Posterior cingulate gyrus (tissue), 11 donors: ENCODE measurements at regions not wholly inside any gene's neighbourhood (a gene's known extent, or its start where the extent isn't known, plus 50 kb on each side); places are given as distances from the start of the nearest gene placed in this dataset.

ENCODE experiments used
- DNase-seq, 10 donors: peaks; one replicate each; pipeline versions ENCODE4 v3.0.0 to v3.0.0-alpha.2; 2020 to 2021; ENCODE audit warnings: mixed read lengths in 3 of 10
- intact Hi-C: fragments of 100-400 bp; cut with DNase I; formaldehyde crosslinking; loops from one replicate; pipeline ENCODE4 v1.15.1; 2023

GRCh38 chr2:59947917-59948541, 605.4 kb downstream of the BCL11A start:
- intact Hi-C loops, result no loop called here
- DNase-seq, result no peak

GRCh38 chr2:59947209-59947608, 606.2 kb downstream of the BCL11A start:
- no peak for DNase-seq
- intact Hi-C loops, result no loop called here

DNA sequence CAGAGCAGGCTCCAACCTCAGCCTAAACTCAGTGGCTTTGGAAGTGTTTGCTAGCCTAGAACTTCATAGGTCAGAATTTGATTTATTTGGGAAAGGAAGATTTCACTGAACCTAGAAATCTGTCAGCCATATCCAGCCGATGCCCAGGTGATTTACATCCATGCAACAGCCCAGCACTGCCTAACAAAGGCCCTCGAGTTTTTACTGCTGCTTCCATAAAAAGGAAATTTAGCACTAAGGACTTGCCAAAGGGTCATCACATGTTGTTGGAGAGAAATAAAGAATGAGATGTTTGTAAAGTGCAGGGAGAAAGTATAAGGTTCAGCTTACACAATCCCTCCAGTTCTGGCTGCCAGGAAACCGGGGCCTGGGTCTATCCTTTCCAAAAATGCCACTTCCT, 614.2 kb downstream of the BCL11A start:
- intact Hi-C loops, result no loop called here
- no peak for DNase-seq

GRCh38 chr2:59938181-59938580, 615.3 kb downstream of the BCL11A start:
- intact Hi-C loops, result no loop called here
- no peak for DNase-seq

- no peak for DNase-seq
Measured at GRCh38 chr2:59936048-59936447, 617.4 kb downstream of the BCL11A start.

DNA sequence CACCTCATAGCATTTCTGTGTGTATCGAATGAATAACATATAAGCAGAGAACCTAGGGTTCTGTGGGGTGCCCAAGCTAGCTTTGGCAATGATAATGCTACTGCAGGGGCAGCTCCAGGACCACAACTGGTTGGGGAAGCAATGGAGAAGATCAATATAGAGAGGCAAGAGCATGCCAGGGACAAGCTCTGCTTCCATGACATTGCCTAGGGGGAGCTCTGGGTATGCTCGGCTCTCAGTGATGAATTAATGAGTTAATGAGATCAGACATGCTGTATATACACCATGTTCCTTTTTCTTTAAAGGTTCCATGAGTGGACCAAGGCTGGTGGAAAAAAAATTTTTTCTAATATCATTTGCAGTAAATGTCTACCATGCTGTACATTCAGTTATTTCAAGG, 618.4 kb downstream of the BCL11A start:
- no peak for DNase-seq
- intact Hi-C loops, result no loop called here

More at GRCh38 chr2:59936048-59936447, 617.4 kb downstream of the BCL11A start:
- intact Hi-C loops, result no loop called here

- intact Hi-C loops, result no loop called here
- DNase-seq, result no peak
Measured at GRCh38 chr2:59933948-59934347, 619.5 kb downstream of the BCL11A start.

GRCh38 chr2:59932341-59932740, 621.1 kb downstream of the BCL11A start:
- intact Hi-C loops, result no loop called here
- DNase-seq, result no peak

GRCh38 chr2:59930430-59930829, 623.0 kb downstream of the BCL11A start:
- DNase-seq, result no peak
- intact Hi-C loops, result no loop called here

- intact Hi-C loops, result no loop called here
Measured at GRCh38 chr2:59926731-59927130, 626.7 kb downstream of the BCL11A start.

GRCh38 chr2:59925321-59925720, 628.1 kb downstream of the BCL11A start:
- intact Hi-C loops, result no loop called here
- no peak for DNase-seq

More at GRCh38 chr2:59926731-59927130, 626.7 kb downstream of the BCL11A start:
- DNase-seq, result no peak

DNA sequence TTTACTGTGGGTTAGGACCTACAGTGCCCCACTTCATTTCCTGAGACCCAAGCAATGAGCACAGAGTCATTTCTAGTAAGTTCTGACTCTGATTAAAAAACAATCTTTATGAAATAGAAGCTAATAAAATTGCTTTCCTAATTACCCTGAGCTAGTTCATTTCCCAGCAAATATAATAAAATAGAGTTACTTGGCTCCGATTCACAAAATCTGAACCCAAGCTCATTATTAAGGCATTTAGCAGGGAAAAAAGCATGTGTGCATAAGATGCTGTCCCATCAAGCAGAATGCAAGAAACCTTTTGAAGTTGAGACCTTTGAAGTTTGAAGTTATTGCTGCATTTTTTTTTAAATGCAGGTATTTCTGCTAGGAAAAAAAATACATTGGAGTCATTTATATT, 629.1 kb downstream of the BCL11A start:
- intact Hi-C loops, result no loop called here
- no peak for DNase-seq

DNA sequence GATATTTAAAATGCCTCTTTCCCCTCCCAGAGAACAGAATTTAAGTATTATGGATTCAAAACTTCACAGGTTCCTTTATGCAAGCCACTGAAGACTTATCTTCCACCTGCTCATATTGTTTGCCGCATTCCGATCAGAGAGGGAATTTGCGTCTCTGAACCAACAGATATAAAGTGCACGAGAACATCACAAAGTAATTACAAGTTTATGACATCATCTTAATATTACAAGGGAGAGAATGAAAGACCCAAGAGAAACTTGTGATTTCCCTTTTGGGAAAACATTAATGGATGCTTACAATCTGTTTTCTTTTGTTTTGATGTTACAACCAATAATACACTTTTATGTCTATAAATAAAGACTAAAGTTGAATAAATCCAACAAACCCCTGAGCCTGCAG, 631.0 kb downstream of the BCL11A start:
- intact Hi-C loops, result no loop called here
- DNase-seq, result no peak

- no peak for DNase-seq
- intact Hi-C loops, result no loop called here
Measured at GRCh38 chr2:59921743-59922142, 631.7 kb downstream of the BCL11A start.

DNA sequence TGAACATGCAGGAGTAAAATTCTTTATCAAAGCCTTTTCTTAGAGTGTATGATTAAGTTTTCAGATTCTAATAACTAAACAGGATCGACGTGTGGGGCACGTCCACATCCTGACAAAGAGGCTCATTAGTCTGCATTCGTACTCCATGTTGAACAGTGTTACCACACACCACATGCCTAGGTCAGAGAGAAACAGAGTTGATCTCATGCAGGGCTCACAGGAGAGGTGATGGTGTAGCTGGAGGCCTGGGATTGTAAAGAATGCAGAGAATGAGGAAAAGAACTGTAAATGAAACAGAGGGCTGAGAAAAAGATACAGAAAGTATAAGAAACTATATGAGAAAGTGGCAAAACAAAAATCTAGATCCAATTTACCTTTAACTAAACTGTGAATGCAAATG, 632.5 kb downstream of the BCL11A start:
- intact Hi-C loops, result no loop called here
- DNase-seq, result no peak

DNA sequence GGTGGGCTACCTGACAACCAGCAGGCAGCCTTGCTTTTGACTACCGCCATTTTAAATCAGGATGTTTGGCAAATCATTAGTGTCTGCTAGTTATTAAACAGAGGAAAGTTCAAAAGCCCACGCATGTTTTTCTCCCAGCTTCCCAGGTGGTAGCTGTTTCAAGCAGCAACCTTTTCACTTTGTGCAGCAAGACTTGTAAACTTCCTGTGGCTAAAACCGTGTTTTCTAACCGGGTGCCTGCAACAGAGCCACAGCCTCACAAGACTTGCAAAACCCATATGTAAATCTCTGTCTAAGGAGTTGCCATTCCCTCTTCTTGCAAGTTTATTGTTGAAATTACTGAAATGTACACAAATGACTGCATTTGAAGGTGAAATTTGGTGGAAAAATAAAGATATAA, 633.1 kb downstream of the BCL11A start:
- DNase-seq, result no peak
- intact Hi-C loops, result no loop called here

- intact Hi-C loops, result no loop called here
- no peak for DNase-seq
Measured at GRCh38 chr2:59919579-59919978, 633.9 kb downstream of the BCL11A start.

- intact Hi-C loops, result no loop called here
- DNase-seq, result no peak
Measured at GRCh38 chr2:59912042-59912441, 641.4 kb downstream of the BCL11A start.

- DNase-seq, result no peak
- intact Hi-C loops, result no loop called here
Measured at GRCh38 chr2:59910166-59910565, 643.3 kb downstream of the BCL11A start.

DNA sequence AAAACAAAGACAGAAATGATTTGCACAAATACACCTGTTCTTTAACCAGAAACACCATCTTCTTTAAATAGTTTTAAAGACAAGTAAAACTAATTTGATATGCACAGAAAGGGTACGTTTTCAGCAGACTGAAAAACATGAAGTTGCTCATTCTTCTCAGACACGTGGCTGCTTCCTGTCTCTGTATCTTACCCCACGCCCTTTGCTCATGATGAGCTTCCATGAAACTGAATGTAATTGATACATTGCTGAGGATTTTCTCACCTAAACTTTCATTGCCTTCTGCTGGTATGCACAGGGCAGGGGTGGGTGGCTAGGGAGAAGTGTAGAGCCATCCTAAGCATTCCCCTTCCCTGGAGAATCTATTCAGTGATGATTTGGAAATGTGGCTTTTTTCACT, 644.3 kb downstream of the BCL11A start:
- DNase-seq, result no peak
- intact Hi-C loops, result no loop called here

GRCh38 chr2:59905731-59906130, 647.7 kb downstream of the BCL11A start:
- intact Hi-C loops, result no loop called here
- DNase-seq, result no peak

DNA sequence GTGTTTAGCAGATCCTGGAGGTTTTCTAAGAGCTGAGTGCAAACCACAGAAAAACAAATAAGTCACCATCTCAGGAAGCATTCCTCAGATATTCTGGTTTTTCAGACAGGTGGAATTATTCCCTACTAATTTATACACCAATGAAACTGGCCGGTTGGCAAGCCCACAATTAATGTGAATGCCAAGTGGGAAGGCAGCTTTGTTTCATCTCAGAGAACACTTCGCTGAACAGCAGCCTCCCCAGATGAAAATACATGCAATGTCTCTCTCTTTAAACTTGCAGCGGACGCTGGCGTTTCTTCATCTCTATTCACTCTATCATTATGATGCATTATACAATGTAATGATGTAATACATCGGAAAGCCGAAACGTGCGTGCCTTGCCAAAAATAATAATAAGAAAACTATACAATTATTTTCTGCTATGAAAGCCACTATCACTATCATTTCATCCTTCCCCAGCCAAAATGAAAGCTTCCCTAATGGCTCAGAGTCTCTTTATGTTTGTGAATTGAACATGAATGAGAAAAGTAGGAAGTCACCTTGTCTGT, 649.4 kb downstream of the BCL11A start:
- intact Hi-C loops, result no loop called here
- no peak for DNase-seq
